GM18508 (cell line): ENCODE measurements at regions not wholly inside any gene's neighbourhood (a gene's known extent, or its start where the extent isn't known, plus 50 kb on each side); places are given as distances from the start of the nearest gene placed in this dataset.
"Not testable (repeated sequence)": the region's sequence is repeated elsewhere in the genome, so short reads cannot be mapped to it uniquely, and the experiment has no call there.

Source experiments
- ATAC-seq: cut with Tn5 transposase; IDR thresholded peaks from one replicate; pipeline ENCODE4 v1.9.1; 2021; ENCODE audit warnings: moderate number of reproducible peaks; ENCODE audit not compliant: insufficient read depth, unreplicated experiment

- ATAC-seq = no peak
These were observed 57.4 kb upstream of the ZBTB20 start for GRCh38 chr3:115204475-115204874.

- ATAC-seq = no peak
These were observed 61.1 kb upstream of the ZBTB20 start for GRCh38 chr3:115208066-115208750.

- no peak for ATAC-seq
These were observed 64.9 kb upstream of the ZBTB20 start for GRCh38 chr3:115211810-115212492.

DNA sequence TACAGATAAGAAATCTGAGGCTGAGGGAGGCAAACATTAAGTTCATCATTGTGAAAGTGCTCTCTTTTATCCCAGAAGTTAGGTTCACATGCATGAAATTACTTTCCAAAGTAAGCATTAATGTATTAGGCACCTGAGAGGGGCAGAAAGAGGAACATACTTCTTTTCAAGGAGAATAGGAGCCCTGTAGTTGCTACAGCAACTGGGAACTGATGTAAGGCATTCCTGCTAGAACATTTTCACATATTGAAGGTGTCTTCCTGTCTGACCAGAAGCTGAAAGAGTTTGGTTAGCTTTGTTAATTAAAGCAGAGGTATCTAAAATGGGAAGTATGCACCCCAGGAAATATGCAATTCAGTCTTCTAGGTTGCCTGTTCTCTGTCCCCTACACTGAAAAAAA is 65.5 kb upstream of the ZBTB20 start:
- ATAC-seq = no peak

GRCh38 chr3:115213052-115213451 is 66.0 kb upstream of the ZBTB20 start:
- not testable (repeated sequence) for ATAC-seq

DNA sequence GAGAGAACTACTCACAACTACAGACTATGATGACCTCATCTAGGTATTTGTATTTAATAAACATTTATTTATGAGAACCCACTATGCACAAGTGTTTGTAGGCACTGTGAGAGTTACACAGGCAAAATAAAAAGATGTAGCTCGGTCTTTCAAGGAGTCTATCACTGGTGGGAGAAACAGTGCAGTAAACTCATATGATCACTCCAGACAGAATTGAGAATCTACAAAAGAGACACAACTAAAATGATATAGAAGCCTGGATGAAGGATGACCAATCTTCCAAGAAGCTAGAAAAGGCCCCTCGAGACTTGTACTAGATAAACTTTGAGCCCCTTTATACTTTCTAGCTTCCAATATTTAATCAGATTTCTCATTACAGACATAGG is 70.2 kb upstream of the ZBTB20 start:
- ATAC-seq = no peak

- no peak for ATAC-seq
These were observed 70.8 kb upstream of the ZBTB20 start for GRCh38 chr3:115217678-115218451.

GRCh38 chr3:115218859-115219258 is 71.8 kb upstream of the ZBTB20 start:
- ATAC-seq = no peak

DNA sequence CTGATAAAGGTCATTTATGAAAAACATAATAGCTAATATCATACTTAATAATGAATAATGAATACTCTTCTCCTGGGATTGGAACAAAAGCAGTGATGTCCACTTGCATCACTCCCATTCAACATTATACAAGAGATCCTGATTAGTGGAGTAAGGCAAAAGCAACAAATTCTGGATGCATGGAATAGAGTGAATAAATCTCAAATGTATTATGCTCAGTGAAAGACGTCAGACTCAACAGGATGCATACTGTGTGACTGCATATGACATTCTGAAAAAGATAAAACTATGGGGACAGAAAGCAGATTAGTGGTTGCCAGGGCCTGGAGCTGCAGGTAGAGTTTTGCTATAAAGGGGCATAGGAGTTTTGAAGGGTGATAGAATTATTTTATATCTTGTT is 77.6 kb upstream of the ZBTB20 start:
- ATAC-seq = no peak

DNA sequence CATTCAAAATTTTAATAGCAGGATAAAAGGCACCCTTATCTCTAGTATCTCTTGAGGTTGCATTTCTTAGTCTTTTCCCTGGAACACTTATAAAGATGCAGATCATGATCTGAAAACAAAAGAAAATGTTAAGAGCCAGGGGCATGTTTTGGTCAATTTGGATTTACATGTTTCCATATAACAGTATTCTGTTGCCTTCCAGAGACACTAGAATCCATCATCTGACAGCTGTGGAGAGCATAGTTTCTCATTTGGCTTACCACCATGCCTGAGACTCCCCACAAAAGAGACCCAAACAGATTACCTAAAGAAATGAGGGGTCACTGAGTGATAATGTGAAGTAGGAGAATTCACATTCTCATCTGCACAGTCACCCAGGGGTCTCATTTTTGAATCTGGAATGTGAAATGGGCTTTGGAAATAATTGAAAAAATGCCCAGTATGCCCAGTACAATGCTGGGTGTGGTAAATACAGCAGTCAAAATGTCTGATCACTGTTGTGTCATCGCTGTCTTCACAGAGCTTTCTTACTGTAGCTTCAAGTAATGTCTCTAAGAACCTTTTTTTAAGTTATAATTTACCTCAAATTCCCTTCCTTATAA is 79.9 kb upstream of the ZBTB20 start:
- ATAC-seq = no peak

DNA sequence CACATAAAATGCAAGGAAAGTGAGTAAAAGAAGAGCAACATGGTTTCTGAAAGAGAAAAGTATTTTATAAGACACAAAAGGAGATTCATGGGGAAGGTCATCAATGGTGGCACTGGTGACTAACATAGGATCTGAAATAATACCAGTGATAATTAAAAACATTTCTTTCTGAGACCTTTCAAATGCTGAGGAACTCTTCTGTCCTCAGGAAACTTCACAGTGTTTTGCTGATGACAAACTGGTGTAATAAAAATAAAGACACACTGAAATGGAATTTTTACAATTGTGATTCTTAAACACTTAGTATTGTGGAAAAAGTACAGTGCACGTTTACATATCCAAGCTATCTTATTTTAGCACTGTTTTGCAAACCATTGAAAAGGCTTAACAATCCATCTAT is 80.4 kb upstream of the ZBTB20 start:
- no peak for ATAC-seq

DNA sequence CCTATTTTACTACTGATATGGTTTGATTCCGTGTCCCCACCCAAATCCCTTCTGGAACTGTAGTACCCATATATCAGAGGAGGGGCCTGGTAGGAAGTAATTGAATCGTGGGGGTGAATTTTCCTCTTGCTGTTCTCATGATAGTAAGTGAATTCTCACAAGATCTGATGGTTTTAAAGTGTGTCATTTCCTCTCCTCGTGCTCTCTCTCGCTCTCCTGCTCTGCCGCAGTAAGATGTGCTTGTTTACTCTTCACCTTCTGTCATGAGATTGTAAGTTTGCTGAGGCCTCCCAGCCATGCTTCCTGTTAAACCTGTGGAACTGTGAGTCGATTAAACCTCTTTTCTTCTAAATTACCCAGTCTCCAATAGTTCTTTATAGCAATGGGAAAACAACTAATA is 81.2 kb upstream of the ZBTB20 start:
- ATAC-seq = no peak

- no peak for ATAC-seq
These were observed 85.1 kb upstream of the ZBTB20 start for GRCh38 chr3:115232167-115232566.

DNA sequence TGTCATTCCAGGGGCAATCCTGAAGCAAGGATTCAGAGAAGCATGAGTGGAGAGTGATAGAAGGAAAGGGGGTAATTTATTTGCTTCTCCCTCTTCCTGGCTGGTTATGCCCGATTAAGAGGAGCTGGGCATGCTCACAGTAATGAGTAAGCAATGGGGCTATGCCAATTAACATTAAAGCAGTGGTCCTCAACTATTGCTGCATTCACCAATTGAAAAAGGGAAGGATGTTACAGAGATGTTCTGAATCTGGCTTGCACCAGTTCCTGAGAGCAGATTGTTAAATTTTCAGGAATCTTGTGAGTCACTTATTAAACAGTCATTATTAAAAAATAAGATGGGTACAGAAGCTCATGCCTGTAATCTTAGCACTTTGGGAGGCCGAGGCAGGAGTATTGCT is 85.9 kb upstream of the ZBTB20 start:
- no peak for ATAC-seq

- no peak for ATAC-seq
These were observed 89.4 kb upstream of the ZBTB20 start for GRCh38 chr3:115236496-115236895.

GRCh38 chr3:115239717-115240116 is 92.6 kb upstream of the ZBTB20 start:
- no peak for ATAC-seq

DNA sequence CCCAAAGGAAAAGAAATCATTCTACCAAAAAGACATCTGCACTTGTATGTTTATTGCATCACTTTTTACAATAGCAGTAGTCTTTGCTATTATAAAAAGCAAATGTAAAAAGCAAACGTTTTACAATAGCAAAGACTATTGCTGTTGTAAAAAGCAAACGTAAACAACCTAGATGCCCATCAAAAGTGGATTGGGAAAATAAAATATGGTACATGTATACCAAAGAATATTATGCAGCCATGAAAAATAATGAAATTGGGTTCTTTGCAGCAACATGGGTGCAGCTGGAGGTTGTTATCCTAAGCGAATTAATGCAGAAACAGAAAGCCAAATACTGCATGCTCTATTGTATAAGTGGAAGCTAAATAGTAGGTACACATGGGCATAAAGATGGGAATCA is 97.3 kb upstream of the ZBTB20 start:
- no peak for ATAC-seq

DNA sequence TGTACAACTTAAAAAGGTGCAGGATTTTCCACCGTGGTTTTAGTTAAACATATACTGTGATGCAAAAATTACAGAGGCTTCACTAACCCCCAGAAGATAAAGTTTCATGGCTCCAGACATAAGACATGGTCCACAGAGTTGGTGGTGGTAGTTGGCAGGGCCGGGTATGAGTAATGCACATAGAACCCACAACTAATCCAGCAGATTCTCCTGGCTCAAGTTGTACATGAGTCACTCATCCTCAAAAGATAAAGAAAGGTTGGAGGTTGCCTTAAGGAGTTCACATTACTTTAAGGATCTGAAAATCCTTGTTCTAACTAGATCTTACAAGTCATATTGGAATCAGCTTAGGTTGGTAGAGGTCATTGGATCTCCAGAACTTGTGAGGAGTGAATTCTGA is 98.3 kb upstream of the ZBTB20 start:
- no peak for ATAC-seq

DNA sequence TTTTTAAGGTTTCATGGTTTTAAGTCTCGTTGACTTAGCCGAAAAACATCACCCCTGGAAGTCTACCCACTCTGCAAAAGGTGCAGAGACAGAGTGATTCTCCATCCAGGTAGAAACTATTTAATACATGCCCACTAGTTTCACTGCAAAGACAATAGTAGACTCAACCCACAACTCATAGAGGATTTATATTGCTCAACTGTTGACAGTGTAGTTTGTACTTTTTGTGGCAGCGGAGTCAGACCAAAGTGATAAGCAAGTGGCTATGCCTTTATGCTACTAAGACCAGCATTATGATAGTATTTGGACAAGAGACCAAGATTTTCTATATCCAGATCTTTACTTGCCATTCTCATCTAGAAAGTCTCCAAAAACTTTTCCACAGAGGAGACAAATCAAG is 98.8 kb upstream of the ZBTB20 start:
- ATAC-seq = no peak

- no peak for ATAC-seq
These were observed 99.5 kb upstream of the ZBTB20 start for GRCh38 chr3:115246461-115247020.

- ATAC-seq = no peak
These were observed 101.2 kb upstream of the ZBTB20 start for GRCh38 chr3:115248274-115248673.
